ENCODE measurements at regions not wholly inside any gene's neighbourhood (a gene's known extent, or its start where the extent isn't known, plus 50 kb on each side); places are given as distances from the start of the nearest gene placed in this dataset.

DNA sequence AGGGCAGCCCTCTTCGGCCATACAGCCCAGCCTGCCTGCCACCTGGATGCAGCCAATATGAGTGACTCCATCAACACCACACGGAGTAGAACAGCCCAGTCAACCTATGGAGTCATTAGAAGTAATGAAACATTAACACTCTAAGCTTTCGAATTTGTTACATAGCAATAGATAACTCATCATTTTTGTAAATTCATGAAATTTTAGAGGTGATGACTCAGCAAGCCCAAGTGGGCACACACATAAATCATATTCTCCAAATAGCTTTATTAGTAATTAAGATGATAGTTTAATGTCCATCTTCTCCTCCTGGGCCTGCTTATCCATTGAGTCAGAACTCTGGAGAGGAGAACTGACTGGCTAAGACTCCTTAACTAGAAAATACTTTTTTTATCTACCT lies 335.0 kb upstream of the KCNH8 start:
- TF ChIP-seq CTCF (conservative IDR thresholded peaks at IDR 0.05; ENCODE audit: low read length) (no peak), EZH2phosphoT487 (IDR thresholded peaks at IDR 0.05; ENCODE audit: borderline replicate concordance, low read depth, low read length) (no peak)

All from OCI-LY7 (cell line).